H1 (cell line): ENCODE measurements at regions not wholly inside any gene's neighbourhood (a gene's known extent, or its start where the extent isn't known, plus 50 kb on each side); places are given as distances from the start of the nearest gene placed in this dataset.

Source experiments
- CTCF ChIA-PET: fragments of 300-600 bp; sonication (Branson Sonifier 250); formaldehyde crosslinking; loops from one replicate; lab custom pipeline; 2021; ENCODE audit not compliant: partially characterized antibody; lab: Charles Lee
- POLR2A ChIA-PET: fragments of 300-600 bp; sonication (Branson Sonifier 250); formaldehyde crosslinking; loops from one replicate; lab custom pipeline; 2021; ENCODE audit warnings: inconsistent platforms; ENCODE audit not compliant: partially characterized antibody; lab: Charles Lee
- DNase-seq, 2 experiments: peaks; one replicate each; pipeline versions ENCODE4 v3.0.0 to v3.0.0-alpha.2; 2010 to 2022; ENCODE audit warnings: low spot score in 2 of 2, low read depth in 1 of 2, mixed read lengths in 1 of 2
- FAIRE-seq: peaks from 2 replicates; lab custom pipeline; 2011; peaks lifted over from hg19 to GRCh38; lab: Jason Lieb, UNC
- H2AFZ ChIP-seq: 2 replicates; pipeline ENCODE4 v1.8.1; 2012; ENCODE audit warnings: low read length, inconsistent platforms
- H2AK5ac ChIP-seq: 2 replicates; pipeline ENCODE4 v1.6.1; 2013; ENCODE audit warnings: low read depth, low read length
- H2BK120ac ChIP-seq: replicated peaks from 2 replicates; pipeline ENCODE3; 2013; ENCODE audit warnings: low read depth, low read length, inconsistent platforms
- H2BK12ac ChIP-seq: 2 replicates; pipeline ENCODE4 v1.6.1; 2013; ENCODE audit warnings: low read depth, low read length
- H2BK15ac ChIP-seq: 2 replicates; pipeline ENCODE4 v1.6.1; 2013; ENCODE audit warnings: low read length
- H2BK20ac ChIP-seq: 2 replicates; pipeline ENCODE4 v1.6.1; 2013; ENCODE audit warnings: low read length
- H2BK5ac ChIP-seq: 2 replicates; pipeline ENCODE4 v1.6.1; 2013; ENCODE audit warnings: low read depth, low read length
- H3K14ac ChIP-seq: 2 replicates; pipeline ENCODE4 v1.6.1; 2013; ENCODE audit warnings: inconsistent platforms; ENCODE audit not compliant: insufficient read length
- H3K18ac ChIP-seq: 2 replicates; pipeline ENCODE4 v1.6.1; 2013; ENCODE audit warnings: low read length; ENCODE audit errors: extremely low read depth
- H3K23ac ChIP-seq: 2 replicates; pipeline ENCODE4 v1.6.1; 2013; ENCODE audit warnings: inconsistent platforms; ENCODE audit not compliant: insufficient read length
- H3K23me2 ChIP-seq: 2 replicates; pipeline ENCODE4 v1.6.1; 2013; ENCODE audit warnings: low read depth, low read length
- H3K27ac ChIP-seq: 2 replicates; pipeline ENCODE4 v1.6.1; 2011; ENCODE audit warnings: low read depth, low read length, inconsistent platforms
- H3K27me3 ChIP-seq, 4 experiments: replicated peaks in 1 of 4; 1 replicate in 1 of 4; 2 replicates in 3 of 4; pipeline versions ENCODE4 v1.6.1 to v1.8.1; 2011 to 2013; ENCODE audit warnings: low read length in 3 of 4, mild to moderate bottlenecking in 3 of 4, inconsistent platforms in 2 of 4, mixed read lengths in 2 of 4, moderate library complexity in 1 of 4; ENCODE audit not compliant: control insufficient read depth in 3 of 4, insufficient read depth in 3 of 4; ENCODE audit errors: extremely low read depth in 1 of 4
- H3K36me3 ChIP-seq, 4 experiments: 2 replicates each; pipeline versions ENCODE4 v1.6.1 to v1.8.1; 2011 to 2013; ENCODE audit warnings: mild to moderate bottlenecking in 4 of 4, low read length in 3 of 4, moderate library complexity in 2 of 4, control low read depth in 1 of 4, inconsistent platforms in 1 of 4; ENCODE audit not compliant: insufficient read depth in 4 of 4, control insufficient read depth in 2 of 4
- H3K4ac ChIP-seq: replicated peaks from 2 replicates; pipeline ENCODE3; 2013; ENCODE audit warnings: low read length, low read depth, mixed read lengths, inconsistent platforms; ENCODE audit not compliant: insufficient read length
- H3K4me1 ChIP-seq, 4 experiments: replicated peaks in 1 of 4; 1 replicate in 1 of 4; 2 replicates in 3 of 4; pipeline versions ENCODE4 v1.6.1 to v1.8.1; 2011 to 2013; ENCODE audit warnings: low read length in 3 of 4, inconsistent platforms in 2 of 4, mixed read lengths in 1 of 4; ENCODE audit not compliant: insufficient read depth in 4 of 4, control insufficient read depth in 3 of 4
- H3K4me2 ChIP-seq, 2 experiments: 2 replicates each; pipeline versions ENCODE4 v1.6.1 to v1.8.1; 2011 to 2013; ENCODE audit warnings: low read depth in 2 of 2, low read length in 2 of 2, control low read depth in 1 of 2, inconsistent platforms in 1 of 2, mild to moderate bottlenecking in 1 of 2; ENCODE audit not compliant: insufficient read depth in 1 of 2
- H3K4me3 ChIP-seq, 4 experiments: fragments of 200-600, 300-600 bp in 1 of 4; sonication (generic), shearing (Covaris generic), sonication (Bioruptor Twin) in 1 of 4; 2 replicates each; pipeline versions ENCODE4 v1.5.1 to v1.8.1; 2011 to 2016; ENCODE audit warnings: low read length in 4 of 4, low read depth in 3 of 4, control low read depth in 2 of 4, inconsistent platforms in 2 of 4, mild to moderate bottlenecking in 2 of 4, mixed read lengths in 1 of 4, moderate library complexity in 1 of 4; ENCODE audit not compliant: insufficient read depth in 2 of 4; ENCODE audit errors: extremely low read depth in 1 of 4
- H3K56ac ChIP-seq: replicated peaks from 2 replicates; pipeline ENCODE3; 2013; ENCODE audit warnings: low read depth, mild to moderate bottlenecking, mixed read lengths, low read length, inconsistent platforms; ENCODE audit not compliant: insufficient read length
- H3K79me1 ChIP-seq: 2 replicates; pipeline ENCODE4 v1.6.1; 2013; ENCODE audit warnings: low read depth, low read length, control low read depth
- H3K79me2 ChIP-seq, 2 experiments: 2 replicates each; pipeline versions ENCODE4 v1.6.1 to v1.8.1; 2012 to 2013; ENCODE audit warnings: low read length in 2 of 2, mild to moderate bottlenecking in 2 of 2, inconsistent platforms in 1 of 2; ENCODE audit not compliant: insufficient read depth in 2 of 2, control insufficient read depth in 1 of 2
- H3K9ac ChIP-seq, 4 experiments: replicated peaks in 1 of 4; 1 replicate in 1 of 4; 2 replicates in 3 of 4; pipeline versions ENCODE4 v1.6.1 to v1.8.1; 2011 to 2013; ENCODE audit warnings: low read depth in 3 of 4, low read length in 3 of 4, control low read depth in 2 of 4, mild to moderate bottlenecking in 2 of 4, moderate library complexity in 2 of 4, inconsistent platforms in 1 of 4; ENCODE audit errors: extremely low read depth in 1 of 4
- H3K9me3 ChIP-seq, 2 experiments: 2 replicates each; pipeline versions ENCODE4 v1.6.1 to v1.8.1; 2012 to 2013; ENCODE audit warnings: mild to moderate bottlenecking in 2 of 2, moderate library complexity in 2 of 2, control low read depth in 1 of 2, inconsistent platforms in 1 of 2, low read depth in 1 of 2, low read length in 1 of 2, mixed read lengths in 1 of 2; ENCODE audit not compliant: insufficient read depth in 2 of 2
- H4K20me1 ChIP-seq, 2 experiments: replicated peaks in 1 of 2; 2 replicates each; pipeline versions ENCODE3 to v1.8.1; 2011 to 2013; ENCODE audit warnings: inconsistent platforms in 2 of 2, low read length in 2 of 2, mild to moderate bottlenecking in 1 of 2; ENCODE audit not compliant: insufficient read depth in 2 of 2, control insufficient read depth in 1 of 2
- H4K5ac ChIP-seq: 2 replicates; pipeline ENCODE4 v1.6.1; 2013; ENCODE audit warnings: low read length, low read depth, mixed read lengths, inconsistent platforms; ENCODE audit not compliant: insufficient read length
- H4K8ac ChIP-seq: 2 replicates; pipeline ENCODE4 v1.8.0; 2013; ENCODE audit warnings: mild to moderate bottlenecking, moderate library complexity, low read length, inconsistent platforms; ENCODE audit not compliant: insufficient read depth; ENCODE audit errors: extremely low read depth
- H4K91ac ChIP-seq: replicated peaks from 2 replicates; pipeline ENCODE3; 2013; ENCODE audit warnings: low read length, mixed read lengths, inconsistent platforms; ENCODE audit not compliant: insufficient read length
- ASH2L ChIP-seq: fragments of 200-600, 300-600 bp; sonication (generic); IDR thresholded peaks from one replicate; pipeline ENCODE4 v1.7.1; 2017; ENCODE audit warnings: low read length
- BACH1 ChIP-seq: IDR thresholded peaks from 2 replicates; pipeline ENCODE4 v1.6.1; 2012; ENCODE audit warnings: low read length, improper control_type of control experiment
- BRCA1 ChIP-seq: IDR thresholded peaks from 2 replicates; pipeline ENCODE4 v1.6.1; 2012; ENCODE audit warnings: low read depth, low read length, improper control_type of control experiment
- CTBP2 ChIP-seq: IDR thresholded peaks from 2 replicates; pipeline ENCODE4 v1.7.0; 2011; ENCODE audit warnings: borderline replicate concordance, mild to moderate bottlenecking, moderate library complexity, mixed read lengths, low read length; ENCODE audit not compliant: insufficient read depth, insufficient read length
- EGR1 ChIP-seq: IDR thresholded peaks from 2 replicates; pipeline ENCODE4 v1.6.1; 2011; ENCODE audit warnings: low read depth, low read length, borderline replicate concordance
- GTF2F1 ChIP-seq: IDR thresholded peaks from 2 replicates; pipeline ENCODE4 v1.6.1; 2012; ENCODE audit warnings: low read depth, low read length, improper control_type of control experiment, borderline replicate concordance
- JUN ChIP-seq: IDR thresholded peaks from 2 replicates; pipeline ENCODE4 v1.6.1; 2011; ENCODE audit warnings: low read depth, mild to moderate bottlenecking, improper control_type of control experiment, low read length
- JUND ChIP-seq: IDR thresholded peaks from 2 replicates; pipeline ENCODE4 v1.6.1; 2011; ENCODE audit warnings: mild to moderate bottlenecking, improper control_type of control experiment, low read length
- KDM1A ChIP-seq: fragments of 200-600, 300-600 bp; sonication (generic); IDR thresholded peaks from 2 replicates; pipeline ENCODE4 v1.7.1; 2016; ENCODE audit warnings: mild to moderate bottlenecking, low read length, borderline replicate concordance
- MAFK ChIP-seq: IDR thresholded peaks from 2 replicates; pipeline ENCODE4 v1.6.1; 2012; ENCODE audit warnings: low read depth, mild to moderate bottlenecking, improper control_type of control experiment, low read length
- RNF2 ChIP-seq: fragments of 200-900, 300-1000 bp; sonication (generic); IDR thresholded peaks from 2 replicates; pipeline ENCODE4 v1.7.1; 2016; ENCODE audit warnings: borderline replicate concordance, low read depth, mild to moderate bottlenecking, antibody characterized with exemption, low read length; ENCODE audit not compliant: poor library complexity, severe bottlenecking; ENCODE audit errors: missing control alignments
- RXRA ChIP-seq: IDR thresholded peaks from 2 replicates; pipeline ENCODE4 v1.6.1; 2011; ENCODE audit warnings: low read depth, mild to moderate bottlenecking, low read length, moderate library complexity; ENCODE audit not compliant: insufficient read depth
- SP2 ChIP-seq: IDR thresholded peaks from 2 replicates; pipeline ENCODE4 v1.6.1; 2012; ENCODE audit warnings: mild to moderate bottlenecking, low read length, inconsistent platforms
- SP4 ChIP-seq: IDR thresholded peaks from 2 replicates; pipeline ENCODE4 v1.6.1; 2012; ENCODE audit warnings: low read length, inconsistent platforms
- SUZ12 ChIP-seq: fragments of 200-600 bp; sonication (generic); IDR thresholded peaks from 2 replicates; pipeline ENCODE4 v1.6.1; 2012; ENCODE audit warnings: mild to moderate bottlenecking, inconsistent platforms, low read length, moderate library complexity, mixed read lengths
- TAF1 ChIP-seq: IDR thresholded peaks from 2 replicates; pipeline ENCODE4 v1.6.1; 2011; ENCODE audit warnings: mild to moderate bottlenecking, low read depth, low read length
- WGBS, 2 experiments: shearing (Covaris generic) in 1 of 2; methylation state at CpG; one replicate each; pipeline versions ENCODE4 v1.1.6 to v1.1.7; 2013 to 2015; ENCODE audit warnings: low lambda C conversion rate in 2 of 2, mixed read lengths in 2 of 2, inconsistent platforms in 1 of 2, low coverage in 1 of 2, missing lambda C conversion rate in 1 of 2; ENCODE audit not compliant: insufficient replicate concordance in 2 of 2, insufficient coverage in 1 of 2, insufficient read length in 1 of 2; ENCODE audit errors: extremely low coverage in 1 of 2, missing lambda C conversion rate in 1 of 2; 5-methylcytosine and 5-hydroxymethylcytosine counted together

GRCh38 chr1:87696483-87696882 is 367.8 kb downstream of the LMO4 start:
- no peak overlapping the region for H4K5ac ChIP-seq
- H2BK12ac ChIP-seq, result no peak overlapping the region
- DNase-seq (no peak), FAIRE-seq (no peak)
- no peak overlapping the region for H2BK20ac ChIP-seq
- no peak overlapping the region for H3K4ac ChIP-seq
- H3K23me2 ChIP-seq, result no peaks in the 10 kb centered on the region
- ChIA-PET CTCF (no interaction called here), POLR2A (no interaction called here)
- no peaks in the 10 kb centered on the region for H4K20me1 ChIP-seq
- H3K79me2 ChIP-seq, result no peaks in the 10 kb centered on the region
- no peak overlapping the region for H2BK120ac ChIP-seq
- H4K91ac ChIP-seq, result no peak overlapping the region
- H3K27ac ChIP-seq, result no peak overlapping the region
- no peak overlapping the region for H3K23ac ChIP-seq
- H3K4me1 ChIP-seq, result no peaks in the 10 kb centered on the region
- H4K8ac ChIP-seq, result no peak overlapping the region
- H3K56ac ChIP-seq, result no peak overlapping the region
- no peak overlapping the region for H3K4me2 ChIP-seq
- H3K36me3 ChIP-seq, result no peaks in the 10 kb centered on the region
- no peak overlapping the region for H2BK5ac ChIP-seq
- H3K9ac ChIP-seq, result no peak overlapping the region
- H3K9me3 ChIP-seq, result peaks cover 0 to 6% of the 10 kb centered on the region in 2 experiments; a peak in 2 of 4 replicates
- no peak overlapping the region for H2BK15ac ChIP-seq
- H3K14ac ChIP-seq, result no peak overlapping the region
- H2AK5ac ChIP-seq, result no peak overlapping the region
- no peak overlapping the region for H3K18ac ChIP-seq
- H3K4me3 ChIP-seq, result no peak overlapping the region
- WGBS, 2 experiments, result 95% methylated on average over 2 of the region's 2 CpGs; no CpG with 5 or more reads in 1 of the 2 experiments
- H2AFZ ChIP-seq, result no peak overlapping the region
- no peaks in the 10 kb centered on the region for H3K79me1 ChIP-seq
- H3K27me3 ChIP-seq, result no peaks in the 10 kb centered on the region
- TF ChIP-seq MAFK (no peak), GTF2F1 (no peak), RXRA (no peak), EGR1 (no peak), JUN (no peak), CTBP2 (no peak), TAF1 (no peak), BACH1 (no peak), JUND (no peak), KDM1A (no peak), SP4 (no peak), RNF2 (no peak), ASH2L (no peak), SUZ12 (no peak), BRCA1 (no peak), SP2 (no peak)
